ENCODE measurements at regions not wholly inside any gene's neighbourhood (a gene's known extent, or its start where the extent isn't known, plus 50 kb on each side); places are given as distances from the start of the nearest gene placed in this dataset.
"Not testable (repeated sequence)": the region's sequence is repeated elsewhere in the genome, so short reads cannot be mapped to it uniquely, and the experiment has no call there.

- Histone ChIP-seq H2AFZ (ENCODE audit: low read length) (no peak overlapping the region), H4K20me1 (ENCODE audit: insufficient read depth, low read length) (no peaks in the 10 kb centered on the region), H3F3A (ENCODE audit: insufficient read depth, low read length) (no peaks in the 10 kb centered on the region), H3K4me3 (ENCODE audit: low read depth, low read length, poor library complexity, severe bottlenecking) (no peak overlapping the region), H3K36me3 (ENCODE audit: insufficient read depth, low read length) (no peaks in the 10 kb centered on the region), H3K79me2 (ENCODE audit: insufficient read depth, low read length) (no peaks in the 10 kb centered on the region), H3K4me2 (ENCODE audit: low read length) (no peak overlapping the region), H3K27me3 (ENCODE audit: insufficient read depth, low read length) (no peaks in the 10 kb centered on the region), H3K9ac (ENCODE audit: low read length) (no peak overlapping the region), H3K27ac (ENCODE audit: low read depth, low read length, poor library complexity, severe bottlenecking) (no peak overlapping the region), H3K4me1 (ENCODE audit: insufficient read depth, low read length, severe bottlenecking) (no peaks in the 10 kb centered on the region), H3K9me2 (ENCODE audit: low read depth, low read length) (no peaks in the 10 kb centered on the region), H3K9me3 (ENCODE audit: low read length) (no peaks in the 10 kb centered on the region)
- TF ChIP-seq EZH2 (IDR thresholded peaks at IDR 0.05; ENCODE audit: borderline replicate concordance, low read length): no peak
- TF ChIP-seq, protein P1, sequence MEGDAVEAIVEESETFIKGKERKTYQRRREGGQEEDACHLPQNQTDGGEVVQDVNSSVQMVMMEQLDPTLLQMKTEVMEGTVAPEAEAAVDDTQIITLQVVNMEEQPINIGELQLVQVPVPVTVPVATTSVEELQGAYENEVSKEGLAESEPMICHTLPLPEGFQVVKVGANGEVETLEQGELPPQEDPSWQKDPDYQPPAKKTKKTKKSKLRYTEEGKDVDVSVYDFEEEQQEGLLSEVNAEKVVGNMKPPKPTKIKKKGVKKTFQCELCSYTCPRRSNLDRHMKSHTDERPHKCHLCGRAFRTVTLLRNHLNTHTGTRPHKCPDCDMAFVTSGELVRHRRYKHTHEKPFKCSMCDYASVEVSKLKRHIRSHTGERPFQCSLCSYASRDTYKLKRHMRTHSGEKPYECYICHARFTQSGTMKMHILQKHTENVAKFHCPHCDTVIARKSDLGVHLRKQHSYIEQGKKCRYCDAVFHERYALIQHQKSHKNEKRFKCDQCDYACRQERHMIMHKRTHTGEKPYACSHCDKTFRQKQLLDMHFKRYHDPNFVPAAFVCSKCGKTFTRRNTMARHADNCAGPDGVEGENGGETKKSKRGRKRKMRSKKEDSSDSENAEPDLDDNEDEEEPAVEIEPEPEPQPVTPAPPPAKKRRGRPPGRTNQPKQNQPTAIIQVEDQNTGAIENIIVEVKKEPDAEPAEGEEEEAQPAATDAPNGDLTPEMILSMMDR (IDR thresholded peaks at IDR 0.05; ENCODE audit: low read length): no peak
Measured at GRCh38 chr11:81792416-81792815, 941.2 kb downstream of the FAM181B start.

GRCh38 chr11:81787584-81788049 lies 946.0 kb downstream of the FAM181B start:
- Histone ChIP-seq H3K27me3 (ENCODE audit: insufficient read depth, low read length) (no peaks in the 10 kb centered on the region), H3F3A (ENCODE audit: insufficient read depth, low read length) (no peaks in the 10 kb centered on the region), H3K4me2 (ENCODE audit: low read length) (no peak overlapping the region), H3K4me3 (ENCODE audit: low read depth, low read length, poor library complexity, severe bottlenecking) (no peak overlapping the region), H3K4me1 (ENCODE audit: insufficient read depth, low read length, severe bottlenecking) (no peaks in the 10 kb centered on the region), H4K20me1 (ENCODE audit: insufficient read depth, low read length) (no peaks in the 10 kb centered on the region), H3K9me3 (ENCODE audit: low read length) (no peaks in the 10 kb centered on the region), H2AFZ (ENCODE audit: low read length) (no peak overlapping the region), H3K9me2 (ENCODE audit: low read depth, low read length) (no peaks in the 10 kb centered on the region), H3K36me3 (ENCODE audit: insufficient read depth, low read length) (no peaks in the 10 kb centered on the region), H3K27ac (ENCODE audit: low read depth, low read length, poor library complexity, severe bottlenecking) (no peak overlapping the region), H3K79me2 (ENCODE audit: insufficient read depth, low read length) (no peaks in the 10 kb centered on the region), H3K9ac (ENCODE audit: low read length) (no peak overlapping the region)
- TF ChIP-seq, protein P1 (IDR thresholded peaks at IDR 0.05; ENCODE audit: low read length): peak; percentile 51; the same call in 1 of the 2 replicates
- no peak for TF ChIP-seq EZH2 (IDR thresholded peaks at IDR 0.05; ENCODE audit: borderline replicate concordance, low read length)

DNA sequence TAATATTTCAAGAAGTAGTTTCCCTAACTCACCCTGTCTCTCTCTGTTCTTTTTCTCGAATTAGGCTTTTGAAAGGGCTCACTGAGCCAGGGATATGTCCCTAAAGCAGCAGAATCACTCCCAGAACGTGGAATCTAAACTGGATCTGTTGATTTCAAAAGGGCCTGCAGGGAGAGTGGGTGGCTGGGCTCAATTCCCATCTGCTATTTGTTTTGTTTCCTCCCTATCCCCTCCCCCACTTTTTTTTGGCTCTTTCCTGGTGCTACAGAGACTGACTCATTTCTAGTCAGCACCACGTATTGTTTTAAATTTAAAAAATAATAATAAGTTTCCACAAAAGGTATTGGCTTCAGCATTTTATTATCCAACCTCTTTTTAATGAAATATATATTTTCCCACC lies 961.5 kb downstream of the FAM181B start:
- Histone ChIP-seq H3K9me3 (ENCODE audit: low read length) (no peaks in the 10 kb centered on the region), H3K27ac (ENCODE audit: low read depth, low read length, poor library complexity, severe bottlenecking) (no peak overlapping the region), H3K4me3 (ENCODE audit: low read depth, low read length, poor library complexity, severe bottlenecking) (no peak overlapping the region), H3K9ac (ENCODE audit: low read length) (no peak overlapping the region), H3F3A (ENCODE audit: insufficient read depth, low read length) (no peaks in the 10 kb centered on the region), H3K79me2 (ENCODE audit: insufficient read depth, low read length) (no peaks in the 10 kb centered on the region), H4K20me1 (ENCODE audit: insufficient read depth, low read length) (no peaks in the 10 kb centered on the region), H3K9me2 (ENCODE audit: low read depth, low read length) (no peaks in the 10 kb centered on the region), H3K27me3 (ENCODE audit: insufficient read depth, low read length) (no peaks in the 10 kb centered on the region), H3K4me2 (ENCODE audit: low read length) (no peak overlapping the region), H3K4me1 (ENCODE audit: insufficient read depth, low read length, severe bottlenecking) (no peaks in the 10 kb centered on the region), H3K36me3 (ENCODE audit: insufficient read depth, low read length) (no peaks in the 10 kb centered on the region), H2AFZ (ENCODE audit: low read length) (no peak overlapping the region)
- TF ChIP-seq EZH2 (IDR thresholded peaks at IDR 0.05; ENCODE audit: borderline replicate concordance, low read length): no peak
- TF ChIP-seq, protein P1 (IDR thresholded peaks at IDR 0.05; ENCODE audit: low read length): no peak

- H3K79me2 ChIP-seq (ENCODE audit: insufficient read depth, low read length); H3K4me2 ChIP-seq (ENCODE audit: low read length); H3F3A ChIP-seq (ENCODE audit: insufficient read depth, low read length); H3K9ac ChIP-seq (ENCODE audit: low read length); H3K9me2 ChIP-seq (ENCODE audit: low read depth, low read length); H3K4me3 ChIP-seq (ENCODE audit: low read depth, low read length, poor library complexity, severe bottlenecking); H2AFZ ChIP-seq (ENCODE audit: low read length); H4K20me1 ChIP-seq (ENCODE audit: insufficient read depth, low read length); H3K36me3 ChIP-seq (ENCODE audit: insufficient read depth, low read length); H3K9me3 ChIP-seq (ENCODE audit: low read length); H3K27ac ChIP-seq (ENCODE audit: low read depth, low read length, poor library complexity, severe bottlenecking); H3K27me3 ChIP-seq (ENCODE audit: insufficient read depth, low read length); H3K4me1 ChIP-seq (ENCODE audit: insufficient read depth, low read length, severe bottlenecking): not testable (repeated sequence)
Measured at GRCh38 chr11:81769906-81770305, 963.8 kb downstream of the FAM181B start.

All from OCI-LY1 (cell line).